H9 (cell line): ENCODE measurements at regions not wholly inside any gene's neighbourhood (a gene's known extent, or its start where the extent isn't known, plus 50 kb on each side); places are given as distances from the start of the nearest gene placed in this dataset.

Experiments used
- DNase-seq: peaks from one replicate; pipeline ENCODE4 v3.0.0-alpha.2; 2017
- H2AFZ ChIP-seq: one replicate; pipeline ENCODE4 v1.6.1; 2013; ENCODE audit warnings: mild to moderate bottlenecking, low read length, control low read depth, moderate library complexity
- H2AK5ac ChIP-seq: 2 replicates; pipeline ENCODE4 v1.6.1; 2013; ENCODE audit warnings: low read length, control low read depth, mixed read lengths; ENCODE audit not compliant: insufficient read length
- H2BK120ac ChIP-seq: one replicate; pipeline ENCODE4 v1.6.1; 2013; ENCODE audit warnings: low read depth, mild to moderate bottlenecking, low read length, control low read depth, inconsistent platforms; ENCODE audit not compliant: poor library complexity, severe bottlenecking
- H2BK12ac ChIP-seq: 2 replicates; pipeline ENCODE4 v1.6.1; 2013; ENCODE audit warnings: low read length, control low read depth, mixed read lengths, low read depth; ENCODE audit not compliant: insufficient read length
- H2BK15ac ChIP-seq: 2 replicates; pipeline ENCODE4 v1.6.1; 2013; ENCODE audit warnings: low read depth, low read length, control low read depth
- H2BK20ac ChIP-seq: one replicate; pipeline ENCODE4 v1.6.1; 2013; ENCODE audit warnings: low read depth, mild to moderate bottlenecking, low read length, control low read depth, inconsistent platforms; ENCODE audit not compliant: poor library complexity, severe bottlenecking
- H2BK5ac ChIP-seq: 2 replicates; pipeline ENCODE4 v1.6.1; 2013; ENCODE audit warnings: low read length, control low read depth, mixed read lengths; ENCODE audit not compliant: insufficient read length
- H3K14ac ChIP-seq: 2 replicates; pipeline ENCODE4 v1.6.1; 2013; ENCODE audit warnings: low read length, control low read depth; ENCODE audit not compliant: insufficient read depth
- H3K18ac ChIP-seq: 2 replicates; pipeline ENCODE4 v1.6.1; 2013; ENCODE audit warnings: low read depth, mild to moderate bottlenecking, mixed read lengths, low read length, control low read depth; ENCODE audit not compliant: insufficient read length
- H3K23ac ChIP-seq: 2 replicates; pipeline ENCODE4 v1.6.1; 2013; ENCODE audit warnings: low read length, control low read depth, mixed read lengths, low read depth; ENCODE audit not compliant: insufficient read length
- H3K23me2 ChIP-seq: 2 replicates; pipeline ENCODE4 v1.6.1; 2013; ENCODE audit warnings: low read depth, mild to moderate bottlenecking, mixed read lengths, low read length, control low read depth; ENCODE audit not compliant: insufficient read length, poor library complexity, severe bottlenecking
- H3K27ac ChIP-seq: 2 replicates; pipeline ENCODE4 v1.5.1; 2013; ENCODE audit warnings: low read length, control low read depth, mixed read lengths, low read depth; ENCODE audit not compliant: insufficient read length
- H3K27me3 ChIP-seq: 2 replicates; pipeline ENCODE4 v1.6.1; 2013; ENCODE audit warnings: low read length, control low read depth, inconsistent platforms; ENCODE audit not compliant: insufficient read depth
- H3K4ac ChIP-seq: 2 replicates; pipeline ENCODE4 v1.6.1; 2013; ENCODE audit warnings: low read depth, mild to moderate bottlenecking, control low read depth, inconsistent platforms, low read length, moderate library complexity
- H3K4me1 ChIP-seq: 2 replicates; pipeline ENCODE4 v1.6.1; 2013; ENCODE audit warnings: low read length, control low read depth, inconsistent platforms; ENCODE audit not compliant: insufficient read depth
- H3K4me2 ChIP-seq: 2 replicates; pipeline ENCODE4 v1.6.1; 2013; ENCODE audit warnings: low read length, control low read depth, mixed read lengths; ENCODE audit not compliant: insufficient read length, insufficient read depth
- H3K56ac ChIP-seq: 2 replicates; pipeline ENCODE4 v1.6.1; 2013; ENCODE audit warnings: low read depth, mild to moderate bottlenecking, mixed read lengths, low read length, control low read depth; ENCODE audit not compliant: insufficient read length
- H3K79me1 ChIP-seq: 2 replicates; pipeline ENCODE4 v1.6.1; 2013; ENCODE audit warnings: low read depth, mild to moderate bottlenecking, moderate library complexity, low read length, control low read depth, inconsistent platforms; ENCODE audit not compliant: insufficient read depth, poor library complexity, severe bottlenecking
- H3K79me2 ChIP-seq: 2 replicates; pipeline ENCODE4 v1.6.1; 2013; ENCODE audit warnings: low read length, control low read depth, inconsistent platforms; ENCODE audit not compliant: insufficient read depth
- H3K9ac ChIP-seq: 2 replicates; pipeline ENCODE4 v1.6.1; 2013; ENCODE audit warnings: low read length, control low read depth, mixed read lengths; ENCODE audit not compliant: insufficient read length; ENCODE audit errors: extremely low read depth
- H3K9me3 ChIP-seq: one replicate; pipeline ENCODE4 v1.6.1; 2013; ENCODE audit warnings: low read depth, low read length, inconsistent platforms; ENCODE audit not compliant: control insufficient read depth
- H3T11ph ChIP-seq: one replicate; pipeline ENCODE4 v1.6.1; 2013; ENCODE audit warnings: mild to moderate bottlenecking, low read length, control low read depth, inconsistent platforms
- H4K20me1 ChIP-seq: one replicate; pipeline ENCODE4 v1.6.1; 2013; ENCODE audit not compliant: control insufficient read depth, insufficient read length, insufficient read depth
- H4K5ac ChIP-seq: 2 replicates; pipeline ENCODE4 v1.6.1; 2013; ENCODE audit warnings: low read depth, mild to moderate bottlenecking, mixed read lengths, low read length, control low read depth; ENCODE audit not compliant: insufficient read length
- H4K8ac ChIP-seq: replicated peaks from 2 replicates; pipeline ENCODE4 v1.6.1; 2013; ENCODE audit warnings: low read length, control low read depth, mixed read lengths, low read depth; ENCODE audit not compliant: insufficient read length
- H4K91ac ChIP-seq: 2 replicates; pipeline ENCODE4 v1.6.1; 2013; ENCODE audit warnings: low read depth, mild to moderate bottlenecking, moderate library complexity, mixed read lengths, low read length, control low read depth; ENCODE audit not compliant: insufficient read length
- H3K27ac Mint-ChIP-seq, 3 experiments: 2 replicates in 2 of 3; 3 replicates in 1 of 3; pipeline ENCODE4 v1.8.0; 2020 to 2021; ENCODE audit warnings: mixed read lengths in 3 of 3, mild to moderate bottlenecking in 1 of 3, moderate library complexity in 1 of 3
- H3K27me3 Mint-ChIP-seq: 2 replicates; pipeline ENCODE4 v1.8.0; 2021; ENCODE audit warnings: low read depth, mild to moderate bottlenecking, moderate library complexity, mixed read lengths
- H3K36me3 Mint-ChIP-seq, 3 experiments: 2 replicates in 2 of 3; 3 replicates in 1 of 3; pipeline ENCODE4 v1.8.0; 2020 to 2021; ENCODE audit warnings: low read depth in 3 of 3, mixed read lengths in 3 of 3; ENCODE audit not compliant: insufficient read depth in 1 of 3
- H3K4me1 Mint-ChIP-seq, 2 experiments: 2 replicates each; pipeline ENCODE4 v1.8.0; 2020; ENCODE audit warnings: mixed read lengths in 2 of 2
- H3K4me3 Mint-ChIP-seq, 2 experiments: 2 replicates in 1 of 2; 3 replicates in 1 of 2; pipeline ENCODE4 v1.8.0; 2020 to 2021; ENCODE audit warnings: mild to moderate bottlenecking in 2 of 2, mixed read lengths in 2 of 2, moderate library complexity in 1 of 2
- H3K9me3 Mint-ChIP-seq, 2 experiments: 2 replicates in 1 of 2; 3 replicates in 1 of 2; pipeline ENCODE4 v1.8.0; 2020; ENCODE audit warnings: mild to moderate bottlenecking in 2 of 2, mixed read lengths in 2 of 2, moderate library complexity in 1 of 2
- CTCF ChIP-seq: fragments of 200-600 bp; sonication (generic); conservative IDR thresholded peaks from 3 replicates; pipeline ENCODE4 v1.8.0; 2021; ENCODE audit warnings: antibody characterized with exemption, mild to moderate bottlenecking
- WGBS: extraction: QIAGEN DNeasy Blood & Tissue Kit; methylation state at CpG from one replicate; pipeline ENCODE4 v1.1.7; 2013; ENCODE audit warnings: missing lambda C conversion rate, low lambda C conversion rate, mixed read lengths; ENCODE audit not compliant: insufficient read length; ENCODE audit errors: extremely low coverage; 5-methylcytosine and 5-hydroxymethylcytosine counted together

- no peak overlapping the region for H4K5ac ChIP-seq
- H3K4me3 Mint-ChIP-seq, result no peak overlapping the region
Measured at GRCh38 chr7:108824840-108825580, 255.3 kb downstream of the DNAJB9 start.

More at GRCh38 chr7:108824840-108825580, 255.3 kb downstream of the DNAJB9 start:
- Histone ChIP-seq H3K4ac (no peak overlapping the region), H3K27me3 (no peaks in the 10 kb centered on the region), H4K20me1 (no peaks in the 10 kb centered on the region), H3K18ac (no peak overlapping the region), H3K79me1 (no peaks in the 10 kb centered on the region), H3K9ac (no peak overlapping the region), H2BK15ac (no peak overlapping the region), H3K14ac (no peak overlapping the region), H2BK12ac (no peak overlapping the region), H3K9me3 (no peaks in the 10 kb centered on the region), H2BK20ac (no peak overlapping the region), H2AK5ac (no peak overlapping the region), H3K56ac (no peak overlapping the region), H2AFZ (no peak overlapping the region), H4K8ac (no peak overlapping the region), H3K4me2 (no peak overlapping the region), H3K79me2 (no peaks in the 10 kb centered on the region), H3K23ac (no peak overlapping the region), H3K4me1 (no peaks in the 10 kb centered on the region), H4K91ac (no peak overlapping the region), H3K23me2 (no peaks in the 10 kb centered on the region), H2BK120ac (no peak overlapping the region), H3K27ac (no peak overlapping the region), H3T11ph (no peak overlapping the region), H2BK5ac (no peak overlapping the region)
- peaks cover 4 to 9% of the 10 kb centered on the region in 2 experiments; a peak in 3 of 4 replicates for H3K4me1 Mint-ChIP-seq
- no CpG with 5 or more reads among the region's 3 CpGs for WGBS
- H3K27me3 Mint-ChIP-seq, result no peaks in the 10 kb centered on the region
- H3K36me3 Mint-ChIP-seq, result no peaks in the 10 kb centered on the region
- H3K27ac Mint-ChIP-seq, result peak overlapping the region in 1 of 3 experiments; percentile 48; a peak in 1 of 7 replicates
- DNase-seq, result peak; percentile 34
- no peak for TF ChIP-seq CTCF
- H3K9me3 Mint-ChIP-seq, result no peaks in the 10 kb centered on the region; a peak in 1 of 5 replicates
